ENCODE measurements at regions not wholly inside any gene's neighbourhood (a gene's known extent, or its start where the extent isn't known, plus 50 kb on each side); places are given as distances from the start of the nearest gene placed in this dataset.
"Not testable (repeated sequence)": the region's sequence is repeated elsewhere in the genome, so short reads cannot be mapped to it uniquely, and the experiment has no call there.

DNA sequence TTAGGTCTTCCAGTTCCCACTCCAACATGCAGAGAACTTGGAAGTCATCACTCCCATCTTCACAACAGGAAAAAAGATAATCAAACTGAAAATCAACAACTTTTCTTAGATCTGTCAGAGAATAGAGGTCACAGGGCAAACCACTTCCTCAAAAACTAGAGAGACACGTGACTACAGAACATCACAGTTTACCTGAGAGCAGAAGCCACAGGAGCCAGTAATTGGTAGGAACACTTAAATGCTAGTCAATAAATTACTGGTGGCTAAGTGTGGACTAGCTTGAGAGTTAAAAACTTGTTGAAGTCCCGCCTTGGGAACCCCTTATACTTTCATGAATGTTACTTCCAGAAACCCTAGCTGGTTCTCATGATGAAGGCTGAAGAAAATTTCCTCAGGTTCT is 81.1 kb downstream of the THSD1 start:
- not testable (repeated sequence) for DNase-seq (ENCODE audit: low spot score)

DNA sequence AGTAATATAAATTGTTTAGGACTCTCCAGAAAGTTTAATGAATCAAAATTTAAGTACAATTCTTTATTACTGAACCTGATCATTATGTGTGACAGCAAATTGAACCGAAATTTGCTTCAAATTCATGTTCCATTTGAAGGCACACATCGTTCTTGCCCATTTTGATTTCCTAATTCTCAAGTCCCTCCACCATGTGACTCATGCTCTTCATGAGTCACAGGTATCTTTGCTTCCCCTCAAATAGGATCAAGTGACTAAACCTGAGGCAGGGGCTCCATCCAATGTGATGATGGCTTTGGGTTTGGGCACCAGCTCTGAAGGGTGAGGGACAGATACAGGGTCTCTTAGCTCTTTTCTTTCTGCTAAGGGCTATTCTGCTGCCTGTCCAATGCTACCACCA is 86.1 kb downstream of the THSD1 start:
- no peak for DNase-seq (ENCODE audit: low spot score)

DNA sequence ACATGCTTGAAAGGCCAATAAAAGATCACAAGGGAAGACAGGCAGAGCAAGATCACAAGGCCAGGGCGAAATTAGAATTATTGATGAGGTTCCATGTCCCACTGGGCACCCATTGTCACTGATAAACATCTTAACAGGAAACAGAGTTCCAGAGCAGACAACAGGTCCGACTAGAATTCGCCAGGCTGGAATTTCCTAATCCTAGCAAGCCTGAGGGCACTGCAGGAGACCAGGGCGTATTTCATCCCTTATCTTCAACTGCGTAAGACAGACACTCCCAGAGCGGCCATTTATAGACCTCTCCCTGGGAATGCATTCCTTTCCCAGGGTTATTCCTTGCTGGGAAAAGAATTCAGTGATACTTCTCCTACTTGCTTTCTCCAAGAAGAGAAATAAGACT is 96.1 kb downstream of the THSD1 start:
- DNase-seq (ENCODE audit: low spot score): not testable (repeated sequence)

DNA sequence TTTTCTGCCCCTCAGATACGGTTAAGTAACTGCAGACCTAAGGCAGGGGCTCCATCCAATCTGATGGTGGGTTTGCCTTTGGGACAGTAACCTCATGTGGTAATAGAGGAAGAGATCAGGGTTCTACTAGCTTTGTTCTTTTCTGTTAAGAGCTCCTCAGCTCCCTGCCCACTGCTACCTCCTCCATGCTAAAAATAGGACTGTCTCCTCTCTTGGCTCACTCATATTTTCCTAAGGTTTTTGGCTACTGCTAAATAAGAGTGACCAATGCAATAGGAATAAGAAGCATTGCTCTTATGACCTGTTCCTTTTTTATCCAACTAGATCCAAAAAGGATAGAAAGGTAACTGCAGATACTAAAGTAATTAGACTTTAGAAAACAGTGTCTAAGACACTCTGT is 99.6 kb downstream of the THSD1 start:
- DNase-seq (ENCODE audit: low spot score): not testable (repeated sequence)

DNA sequence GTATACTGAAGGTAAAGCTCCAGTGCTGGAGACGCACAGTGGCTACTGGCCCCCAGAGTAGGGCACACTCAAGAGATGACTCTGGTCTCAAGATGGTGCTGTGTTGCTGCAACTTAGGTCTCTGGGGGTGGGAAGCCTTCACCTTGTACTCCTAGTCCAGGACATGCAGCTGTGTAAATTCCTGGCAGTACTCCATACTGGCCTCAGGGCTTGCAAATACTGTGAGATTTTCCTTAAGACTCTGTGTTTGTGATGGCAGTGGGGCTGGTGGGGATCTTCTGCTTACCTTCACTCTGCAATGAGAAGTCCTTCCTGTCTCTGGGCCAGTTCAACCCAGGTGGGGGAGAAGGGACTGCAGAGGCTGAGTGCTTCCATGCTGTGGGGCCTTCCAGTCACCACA is 102.9 kb downstream of the THSD1 start:
- DNase-seq (ENCODE audit: low spot score): not testable (repeated sequence)

DNA sequence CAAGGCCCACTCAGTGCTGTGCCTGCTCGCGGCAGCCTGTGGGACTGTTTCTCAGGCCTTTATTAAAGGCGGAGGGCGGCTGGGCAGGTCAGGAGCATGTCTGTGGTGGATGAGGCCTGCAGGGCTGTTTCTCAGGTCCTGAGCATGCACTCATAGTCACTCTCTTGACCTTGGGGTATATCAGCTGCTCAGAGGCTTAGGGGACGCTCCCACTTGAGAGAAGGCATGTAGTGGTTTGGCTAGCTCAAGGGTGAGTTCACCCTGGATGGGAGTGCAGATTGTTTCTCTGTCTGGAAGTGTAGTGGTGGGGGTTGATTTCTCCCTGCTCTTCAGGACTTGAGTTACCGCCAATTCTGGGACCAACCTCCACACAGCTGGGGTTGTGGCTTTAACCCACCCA is 103.3 kb downstream of the THSD1 start:
- not testable (repeated sequence) for DNase-seq (ENCODE audit: low spot score)

DNA sequence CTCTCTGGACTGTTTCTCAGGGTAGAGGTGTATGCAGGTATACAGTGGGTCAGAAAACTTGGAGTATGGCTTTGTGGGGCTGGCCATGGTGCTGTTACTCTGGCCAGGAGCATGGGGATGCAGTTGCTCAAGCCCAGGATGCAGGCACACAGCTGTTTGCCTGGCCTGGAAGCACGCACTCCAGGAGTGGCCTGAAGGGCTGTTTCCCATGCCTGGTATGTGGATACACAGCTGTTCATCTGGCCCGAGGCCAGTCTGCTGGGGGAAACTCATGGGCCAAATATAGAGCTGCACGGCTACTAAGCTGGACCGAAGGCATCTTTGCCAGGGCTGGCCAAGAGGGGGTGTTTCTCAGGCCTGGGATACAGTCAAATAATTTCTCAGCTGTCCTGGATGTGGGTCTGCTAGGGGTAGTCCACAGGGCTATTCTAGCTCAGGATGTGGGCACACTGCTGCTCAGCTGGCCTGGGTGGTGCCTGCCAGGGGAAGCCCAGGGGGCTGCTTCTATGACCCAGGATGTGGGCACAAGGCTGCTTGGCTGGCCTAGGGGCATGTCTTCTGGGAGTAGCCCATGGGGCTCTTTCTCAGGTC is 104.1 kb downstream of the THSD1 start:
- not testable (repeated sequence) for DNase-seq (ENCODE audit: low spot score)

DNA sequence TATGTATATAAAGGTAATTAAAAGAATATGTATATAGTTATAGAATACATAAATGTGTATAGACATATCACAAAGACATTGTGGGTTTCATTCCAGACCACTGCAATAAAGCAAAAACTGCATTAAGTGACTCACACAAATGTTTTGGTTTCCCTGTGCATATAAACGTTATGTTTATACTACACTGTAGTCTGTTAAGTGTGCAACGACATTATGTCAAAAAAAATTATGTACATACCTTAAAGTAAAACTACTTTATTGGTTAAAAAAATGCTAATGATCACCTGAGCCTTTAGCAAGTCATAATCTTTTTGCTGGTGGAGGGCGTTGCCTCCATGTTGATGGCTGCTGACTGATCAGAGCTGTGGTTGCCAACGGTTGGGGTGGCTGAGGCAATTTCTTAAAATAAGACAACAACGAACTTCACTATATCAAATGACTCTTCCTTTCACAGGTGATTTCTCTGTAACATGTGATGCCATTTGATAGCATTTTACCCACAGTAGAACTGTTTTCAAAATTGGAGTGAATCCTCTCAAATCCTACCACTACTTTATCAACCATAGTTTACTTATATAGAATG is 107.8 kb downstream of the THSD1 start:
- not testable (repeated sequence) for DNase-seq (ENCODE audit: low spot score)

DNA sequence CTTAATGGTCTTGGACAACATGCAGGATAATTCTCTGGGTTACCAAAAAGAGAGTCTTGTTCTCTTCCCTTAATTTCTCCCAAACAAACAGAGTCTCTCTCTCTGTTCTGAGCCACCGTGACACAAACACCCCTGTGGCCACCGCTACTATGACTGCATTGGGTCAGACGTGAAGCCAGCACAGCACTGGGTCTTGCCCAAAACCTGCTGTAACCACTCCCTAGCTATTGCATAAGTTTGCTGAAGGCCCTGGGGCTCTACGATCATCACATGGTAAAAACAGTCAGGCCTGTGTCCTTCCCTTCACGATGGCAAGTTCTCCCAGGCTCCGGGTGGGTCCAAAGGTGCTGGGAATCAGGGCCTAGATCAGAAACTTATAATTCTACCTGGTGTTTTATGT is 117.1 kb downstream of the THSD1 start:
- not testable (repeated sequence) for DNase-seq (ENCODE audit: low spot score)

DNA sequence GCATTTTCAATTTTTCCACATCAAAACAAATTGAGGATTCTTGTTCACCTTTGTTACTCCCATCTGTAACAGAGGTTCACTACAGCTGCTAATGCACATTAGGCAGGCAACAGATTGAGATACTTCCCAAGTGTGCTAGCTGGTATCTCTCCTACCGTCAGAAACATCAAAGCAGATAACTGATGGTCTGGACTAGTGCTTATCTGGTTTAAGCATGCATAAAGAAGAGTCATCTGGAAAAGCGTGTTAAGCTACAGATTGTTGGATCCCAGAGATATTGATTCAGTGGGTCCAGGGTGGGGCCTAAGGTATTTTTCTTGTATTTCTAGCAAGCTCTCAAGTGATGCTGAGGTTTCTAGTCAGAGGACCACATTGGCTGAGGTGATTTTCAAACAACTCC is 122.0 kb upstream of the NEK3 start:
- not testable (repeated sequence) for DNase-seq (ENCODE audit: low spot score)

DNA sequence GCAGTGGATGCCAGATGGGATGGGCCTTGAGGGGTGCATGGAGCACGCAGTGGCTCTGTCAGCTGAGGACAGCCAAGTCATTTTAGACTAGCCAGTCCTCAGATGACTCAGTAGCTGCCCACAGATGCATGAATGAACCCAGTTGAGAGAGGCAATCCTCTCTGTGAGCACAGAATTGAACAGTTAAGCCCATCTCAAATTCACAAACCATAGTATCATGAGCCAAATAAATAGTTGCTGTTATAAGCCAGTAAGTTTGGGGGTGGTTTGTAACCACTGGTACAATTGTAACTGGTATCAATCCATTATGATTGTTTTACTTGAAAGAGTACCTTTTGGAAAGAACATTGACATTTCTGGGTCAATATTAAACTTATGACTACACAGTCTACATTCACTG is 120.0 kb upstream of the NEK3 start:
- DNase-seq (ENCODE audit: low spot score): not testable (repeated sequence)

DNA sequence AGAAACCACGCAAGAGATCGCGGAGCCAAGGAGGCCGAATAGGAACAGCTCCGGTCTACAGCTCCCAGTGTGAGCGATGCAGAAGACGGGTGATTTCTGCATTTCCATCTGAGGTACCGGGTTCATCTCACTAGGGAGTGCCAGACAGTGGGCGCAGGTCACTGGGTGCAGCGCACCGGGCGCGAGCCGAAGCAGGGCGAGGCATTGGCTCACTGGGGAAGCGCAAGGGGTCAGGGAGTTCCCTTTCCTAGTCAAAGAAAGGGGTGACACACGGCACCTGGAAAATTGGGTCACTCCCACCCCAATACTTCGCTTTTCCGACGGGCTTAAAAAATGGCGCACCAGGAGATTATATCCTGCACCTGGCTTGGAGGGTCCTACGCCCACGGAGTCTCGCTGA is 94.9 kb upstream of the NEK3 start:
- not testable (repeated sequence) for DNase-seq (ENCODE audit: low spot score)

DNA sequence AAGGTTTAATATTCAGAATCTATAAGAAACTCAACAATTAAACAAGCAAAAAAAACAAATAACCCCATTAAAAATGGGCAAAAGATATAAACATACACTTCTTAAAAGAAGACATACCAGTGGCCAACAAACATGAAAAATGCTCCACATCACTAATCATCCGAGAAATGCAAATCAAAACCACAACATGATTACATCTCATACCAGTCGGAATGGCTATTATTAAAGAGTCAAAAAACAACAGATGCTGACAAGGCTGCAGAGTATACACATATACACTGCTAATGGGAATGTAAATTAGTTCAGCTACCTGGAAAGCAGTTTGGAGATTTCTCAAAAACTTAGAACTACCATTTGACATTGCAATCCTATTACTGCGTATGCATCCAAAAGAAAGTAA is 81.4 kb upstream of the NEK3 start:
- not testable (repeated sequence) for DNase-seq (ENCODE audit: low spot score)

DNA sequence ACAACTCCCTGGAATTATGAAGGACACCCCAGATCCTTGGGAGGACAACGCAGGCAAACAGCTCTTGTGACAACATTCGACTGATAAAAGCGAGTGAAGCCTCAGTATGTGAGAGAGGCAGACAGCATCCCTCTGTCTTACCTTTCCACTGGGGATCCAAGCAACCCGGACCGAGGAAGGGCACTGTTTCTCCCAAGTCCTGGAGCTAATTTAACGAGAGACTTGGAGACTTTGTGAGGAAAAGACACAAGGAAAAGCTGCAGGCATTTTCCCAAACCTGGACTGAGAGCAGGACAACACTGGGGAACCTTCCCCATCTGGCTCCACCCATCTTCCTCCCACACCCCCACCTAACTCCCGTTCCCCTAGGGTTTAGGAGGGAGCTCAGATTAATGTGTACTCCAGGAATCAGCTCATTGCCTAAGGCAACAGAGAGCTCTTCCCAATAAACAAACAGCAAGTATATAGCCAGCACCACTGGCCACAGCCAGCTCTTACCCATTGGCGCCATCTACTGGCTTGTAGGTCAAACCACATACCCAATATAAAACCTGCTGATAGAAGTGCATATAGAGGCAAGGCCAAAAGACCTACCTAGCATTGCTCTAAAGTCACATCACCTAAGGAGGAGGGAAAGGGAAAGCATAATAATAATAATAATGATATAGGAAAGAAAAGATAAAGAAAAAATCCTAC is 76.7 kb upstream of the NEK3 start:
- DNase-seq (ENCODE audit: low spot score): peak; percentile 70

DNA sequence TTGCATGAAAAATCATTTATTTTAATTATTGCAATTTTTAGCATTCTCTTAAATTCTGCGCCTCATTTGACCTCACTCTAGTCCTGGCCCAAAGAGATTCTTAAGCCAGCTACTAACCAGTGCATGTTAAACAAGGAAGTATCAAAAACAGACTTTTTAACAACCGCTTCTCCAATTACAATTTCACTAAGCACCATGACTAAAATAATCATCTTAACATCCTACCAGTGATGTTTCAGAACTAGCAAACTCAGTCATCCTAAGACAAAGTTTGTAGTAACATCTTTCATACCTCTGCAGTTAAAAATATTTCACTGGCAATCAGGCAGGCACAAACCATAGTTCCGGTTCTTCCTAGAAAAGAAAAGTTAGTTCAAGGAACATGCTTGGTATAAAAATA is 75.5 kb upstream of the NEK3 start:
- not testable (repeated sequence) for DNase-seq (ENCODE audit: low spot score)

DNA sequence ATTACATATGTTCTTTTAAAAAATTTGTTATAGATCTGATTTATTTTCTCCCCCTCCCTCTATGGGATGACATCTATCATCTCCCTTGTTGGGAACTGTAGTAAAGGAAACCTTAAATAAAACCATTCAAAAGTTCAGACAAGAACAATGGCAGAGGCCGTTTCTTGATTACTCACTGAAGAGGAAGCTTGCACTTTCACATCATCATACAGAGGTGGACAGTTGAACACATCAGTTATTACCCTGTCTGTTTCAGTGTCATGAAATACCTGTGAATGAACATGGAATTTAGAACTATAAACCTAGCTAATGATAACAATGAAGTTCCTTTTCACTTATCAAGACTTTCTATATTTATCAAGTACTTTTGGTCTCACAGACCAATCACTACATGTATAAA is 63.7 kb upstream of the NEK3 start:
- DNase-seq (ENCODE audit: low spot score): not testable (repeated sequence)

DNA sequence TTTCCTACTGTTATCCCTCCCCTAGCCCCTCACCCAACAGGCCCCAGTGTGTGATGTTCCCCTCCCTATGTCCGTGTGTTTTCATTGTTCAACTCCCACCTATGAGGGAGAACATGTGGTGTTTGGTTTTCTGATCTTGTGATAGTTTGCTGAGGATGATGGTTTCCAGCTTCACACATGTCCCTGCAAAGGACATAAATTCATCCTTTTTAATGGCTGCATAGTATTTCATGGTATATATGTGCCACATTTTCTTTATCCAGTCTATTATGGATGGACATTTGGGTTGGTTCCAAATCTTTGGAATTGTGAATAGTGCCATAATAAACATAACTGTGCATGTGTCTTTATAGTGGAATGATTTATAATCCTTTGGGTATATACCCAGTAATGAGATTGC is 54.5 kb upstream of the NEK3 start:
- not testable (repeated sequence) for DNase-seq (ENCODE audit: low spot score)

DNA sequence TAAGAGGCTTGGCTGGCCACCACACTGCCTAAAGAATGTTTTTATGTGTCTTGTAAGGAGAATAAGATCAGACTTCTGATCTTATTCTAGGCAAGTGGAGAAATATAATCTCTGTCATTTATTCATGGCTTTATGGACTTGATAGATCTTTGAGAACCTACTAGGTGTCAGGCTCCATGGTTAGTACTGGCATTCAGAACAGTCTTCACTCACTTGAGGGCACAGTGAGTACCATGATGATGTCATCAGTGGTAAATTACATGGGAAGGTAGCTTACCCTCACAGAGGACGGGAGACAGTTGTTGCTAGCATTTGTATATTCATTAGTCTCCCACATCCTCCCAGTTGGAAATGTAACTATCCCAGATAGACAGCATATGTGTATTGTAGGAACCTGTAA is 53.5 kb upstream of the NEK3 start:
- DNase-seq (ENCODE audit: low spot score): not testable (repeated sequence)

DNA sequence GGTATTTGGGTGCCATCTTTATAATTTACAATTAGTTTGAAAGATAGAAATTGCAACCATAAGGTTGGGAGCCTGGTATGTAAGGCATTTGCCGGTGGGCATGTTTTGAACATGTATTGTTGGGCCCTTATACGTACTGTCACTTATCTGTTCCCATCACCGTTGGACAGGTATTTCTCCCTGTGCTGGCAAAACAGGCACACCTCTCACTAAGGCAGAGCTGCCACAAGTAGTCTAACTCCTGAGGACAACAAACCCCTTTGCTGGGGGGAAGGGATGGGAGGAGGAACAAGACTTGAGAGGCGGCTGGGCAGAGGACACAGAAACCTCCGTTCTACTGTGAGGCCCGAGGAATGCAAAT is 52.0 kb upstream of the NEK3 start:
- not testable (repeated sequence) for DNase-seq (ENCODE audit: low spot score)

DNA sequence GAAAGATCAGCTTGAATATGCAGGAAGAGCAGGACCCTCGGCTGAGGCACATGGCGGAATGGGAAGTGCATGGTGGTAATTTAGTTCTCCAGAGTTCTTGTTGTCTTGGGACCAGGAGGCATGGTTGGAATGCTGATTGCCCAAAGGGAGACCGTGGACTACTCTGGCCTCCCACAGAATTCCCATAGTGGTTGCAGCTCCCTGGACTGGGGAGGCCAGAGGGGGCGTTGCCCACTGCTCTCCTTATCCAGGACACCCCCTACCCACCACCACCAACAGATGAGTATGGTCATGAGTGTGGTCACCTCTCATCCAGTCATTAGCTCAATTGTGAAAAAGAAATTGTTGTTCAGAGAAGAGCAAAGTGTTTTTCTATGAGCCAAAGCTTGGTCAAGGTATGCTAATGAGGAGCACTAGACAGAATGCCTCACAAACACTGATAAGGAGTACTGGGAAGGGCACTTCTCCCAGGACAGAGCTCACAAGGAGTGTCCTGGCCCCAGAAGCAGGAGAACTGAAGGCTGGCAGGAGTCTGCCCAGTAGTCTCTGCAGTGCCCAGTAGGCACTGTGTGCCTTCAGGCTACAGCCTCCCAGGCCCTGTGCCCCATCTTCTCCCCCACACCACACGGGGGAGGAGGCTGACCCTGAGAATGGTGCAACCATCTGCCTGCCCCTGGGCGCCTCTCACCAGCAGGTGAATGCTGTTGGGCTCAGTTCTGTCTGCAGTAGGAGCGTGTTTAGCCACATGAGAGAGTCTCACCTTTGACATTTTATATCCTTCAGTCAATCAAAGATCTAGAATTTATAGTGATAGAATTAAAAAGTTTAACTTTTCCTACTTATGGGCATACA is 51.4 kb upstream of the NEK3 start:
- not testable (repeated sequence) for DNase-seq (ENCODE audit: low spot score)

Data from hematopoietic multipotent progenitor cell treated with erythropoietin and hydrocortisone succinate and interleukin-3 and kit ligand, for 15 days (in vitro differentiated cells).